Neural crest cell (in vitro differentiated cells): ENCODE measurements at regions not wholly inside any gene's neighbourhood (a gene's known extent, or its start where the extent isn't known, plus 50 kb on each side); places are given as distances from the start of the nearest gene placed in this dataset.

Source experiments
- DNase-seq: peaks from one replicate; pipeline ENCODE4 v3.0.0; 2021; ENCODE audit warnings: low read depth, mixed read lengths, low spot score
- H3K27ac Mint-ChIP-seq: one replicate; pipeline ENCODE4 v1.8.0; 2021; ENCODE audit warnings: mild to moderate bottlenecking, mixed read lengths; ENCODE audit not compliant: unreplicated experiment
- H3K27me3 Mint-ChIP-seq: 2 replicates; pipeline ENCODE4 v1.8.0; 2021; ENCODE audit warnings: low read depth, mild to moderate bottlenecking, mixed read lengths
- H3K36me3 Mint-ChIP-seq: 2 replicates; pipeline ENCODE4 v1.8.0; 2021; ENCODE audit warnings: low read depth, mild to moderate bottlenecking, mixed read lengths
- H3K4me1 Mint-ChIP-seq: 2 replicates; pipeline ENCODE4 v1.8.0; 2021; ENCODE audit warnings: mixed read lengths
- H3K4me3 Mint-ChIP-seq: one replicate; pipeline ENCODE4 v1.8.0; 2021; ENCODE audit warnings: mild to moderate bottlenecking, mixed read lengths
- H3K9me3 Mint-ChIP-seq: 2 replicates; pipeline ENCODE4 v1.8.0; 2021; ENCODE audit warnings: mixed read lengths
- CTCF ChIP-seq: fragments of 200-600 bp; sonication (generic); conservative IDR thresholded peaks from 2 replicates; pipeline ENCODE4 v1.5.0; 2021; ENCODE audit warnings: antibody characterized with exemption, mild to moderate bottlenecking

- H3K27ac Mint-ChIP-seq, result peak overlapping the region; percentile 5
- TF ChIP-seq CTCF, result no peak
Observed at GRCh38 chr21:39057121-39057520, 126.1 kb downstream of the PSMG1 start.

GRCh38 chr21:39056636-39057035 is 126.6 kb downstream of the PSMG1 start:
- Mint-ChIP-seq H3K4me3 (no peak overlapping the region), H3K27ac (no peak overlapping the region), H3K27me3 (no peaks in the 10 kb centered on the region), H3K9me3 (no peaks in the 10 kb centered on the region), H3K4me1 (peaks cover 10% of the 10 kb centered on the region), H3K36me3 (no peaks in the 10 kb centered on the region)
- DNase-seq, result no peak
- no peak for TF ChIP-seq CTCF

More at GRCh38 chr21:39057121-39057520, 126.1 kb downstream of the PSMG1 start:
- Mint-ChIP-seq H3K4me1 (peaks cover 10% of the 10 kb centered on the region), H3K9me3 (no peaks in the 10 kb centered on the region), H3K36me3 (no peaks in the 10 kb centered on the region), H3K27me3 (no peaks in the 10 kb centered on the region), H3K4me3 (no peak overlapping the region)
- DNase-seq, result no peak

- Mint-ChIP-seq H3K4me3 (no peak overlapping the region), H3K27me3 (no peaks in the 10 kb centered on the region), H3K4me1 (peaks cover 10% of the 10 kb centered on the region), H3K27ac (no peak overlapping the region), H3K9me3 (no peaks in the 10 kb centered on the region), H3K36me3 (no peaks in the 10 kb centered on the region)
- no peak for DNase-seq
- TF ChIP-seq CTCF, result no peak
Observed at GRCh38 chr21:39055167-39055767, 128.0 kb downstream of the PSMG1 start.

- no peaks in the 10 kb centered on the region for H3K27me3 Mint-ChIP-seq
- peaks cover 10% of the 10 kb centered on the region for H3K4me1 Mint-ChIP-seq
- H3K27ac Mint-ChIP-seq, result peak overlapping the region; percentile 39
Observed at GRCh38 chr21:39054066-39054465, 129.2 kb downstream of the PSMG1 start.

GRCh38 chr21:39053126-39053525 is 130.1 kb downstream of the PSMG1 start:
- no peak for DNase-seq
- Mint-ChIP-seq H3K4me3 (no peak overlapping the region), H3K27me3 (no peaks in the 10 kb centered on the region), H3K27ac (peak overlapping the region; percentile 30), H3K36me3 (no peaks in the 10 kb centered on the region), H3K9me3 (no peaks in the 10 kb centered on the region), H3K4me1 (peaks cover 13% of the 10 kb centered on the region)
- no peak for TF ChIP-seq CTCF

More at GRCh38 chr21:39054066-39054465, 129.2 kb downstream of the PSMG1 start:
- H3K36me3 Mint-ChIP-seq, result no peaks in the 10 kb centered on the region
- H3K9me3 Mint-ChIP-seq, result no peaks in the 10 kb centered on the region
- no peak overlapping the region for H3K4me3 Mint-ChIP-seq
- no peak for DNase-seq
- TF ChIP-seq CTCF, result no peak
